Right lobe of liver (tissue), 6 donors: ENCODE measurements at regions not wholly inside any gene's neighbourhood (a gene's known extent, or its start where the extent isn't known, plus 50 kb on each side); places are given as distances from the start of the nearest gene placed in this dataset.

Experiments used
- ATAC-seq, 4 donors: fragments of 200-7000 bp; cut with Tn5 transposase; one replicate each; pipeline ENCODE4 v1.9.1; 2020; ENCODE audit warnings: mild to moderate bottlenecking in 4 of 4, moderate library complexity in 4 of 4
- DNase-seq, 3 donors: peaks; one replicate each; pipeline ENCODE4 v3.0.0-alpha.2; 2020
- H3K27ac ChIP-seq, 3 donors: fragments of 200-600 bp; one replicate each; pipeline ENCODE4 v1.8.0; 2022
- H3K27me3 ChIP-seq, 2 donors: fragments of 200-600 bp; one replicate each; pipeline ENCODE4 v1.8.0; 2022
- H3K36me3 ChIP-seq, 4 donors: fragments of 200-600 bp; sonication (generic) in 1 of 4; one replicate each; pipeline versions ENCODE4 v1.5.1 to v1.8.0; 2017 to 2022; ENCODE audit warnings: control low read depth in 1 of 4
- H3K4me1 ChIP-seq, 4 donors: fragments of 200-600 bp; sonication (generic) in 1 of 4; one replicate each; pipeline versions ENCODE4 v1.5.1 to v1.8.0; 2017 to 2022; ENCODE audit warnings: control low read depth in 1 of 4
- H3K4me3 ChIP-seq, 3 donors: fragments of 200-600 bp; one replicate each; pipeline ENCODE4 v1.8.0; 2022
- H3K9me3 ChIP-seq, 4 donors: fragments of 200-600 bp; sonication (generic) in 1 of 4; one replicate each; pipeline versions ENCODE4 v1.5.1 to v1.8.0; 2017 to 2022; ENCODE audit warnings: control low read depth in 1 of 4
- POLR2A ChIP-seq: fragments of 450-650 bp; IDR thresholded peaks from one replicate; pipeline ENCODE4 v1.6.1; 2017; ENCODE audit warnings: antibody characterized with exemption, mild to moderate bottlenecking
- WGBS: methylation state at CpG from one replicate; pipeline ENCODE4 v1.1.6; 2018; ENCODE audit warnings: low coverage, low lambda C conversion rate; ENCODE audit not compliant: insufficient coverage; ENCODE audit errors: missing lambda C conversion rate; 5-methylcytosine and 5-hydroxymethylcytosine counted together
- intact Hi-C, 2 donors: fragments of 100-400 bp; cut with DNase I; formaldehyde crosslinking; loops; one replicate each; pipeline versions ENCODE4 v1.11.2 to v1.14.1; 2022
- TF ChIP-seq, protein P1 (sequence below), 4 donors: fragments of 200-600 bp in 3 of 4; fragments of 450-650 bp in 1 of 4; IDR thresholded peaks; one replicate each; pipeline versions ENCODE4 v1.5.1 to v1.8.0; 2016 to 2022; ENCODE audit warnings: antibody characterized with exemption in 4 of 4, mild to moderate bottlenecking in 2 of 4
- donor health status: DM: no; HTN: yes; CAD: no.
- donor health status: DM: no; HTN: no; CAD: no.
- donor health status: DM: no; HTN: no; CAD: no.
- donor health status: DM: no; HTN: yes; CAD: no.
- donor health status: DM: no; HTN: yes; CAD: no.

- TF ChIP-seq, protein P1, sequence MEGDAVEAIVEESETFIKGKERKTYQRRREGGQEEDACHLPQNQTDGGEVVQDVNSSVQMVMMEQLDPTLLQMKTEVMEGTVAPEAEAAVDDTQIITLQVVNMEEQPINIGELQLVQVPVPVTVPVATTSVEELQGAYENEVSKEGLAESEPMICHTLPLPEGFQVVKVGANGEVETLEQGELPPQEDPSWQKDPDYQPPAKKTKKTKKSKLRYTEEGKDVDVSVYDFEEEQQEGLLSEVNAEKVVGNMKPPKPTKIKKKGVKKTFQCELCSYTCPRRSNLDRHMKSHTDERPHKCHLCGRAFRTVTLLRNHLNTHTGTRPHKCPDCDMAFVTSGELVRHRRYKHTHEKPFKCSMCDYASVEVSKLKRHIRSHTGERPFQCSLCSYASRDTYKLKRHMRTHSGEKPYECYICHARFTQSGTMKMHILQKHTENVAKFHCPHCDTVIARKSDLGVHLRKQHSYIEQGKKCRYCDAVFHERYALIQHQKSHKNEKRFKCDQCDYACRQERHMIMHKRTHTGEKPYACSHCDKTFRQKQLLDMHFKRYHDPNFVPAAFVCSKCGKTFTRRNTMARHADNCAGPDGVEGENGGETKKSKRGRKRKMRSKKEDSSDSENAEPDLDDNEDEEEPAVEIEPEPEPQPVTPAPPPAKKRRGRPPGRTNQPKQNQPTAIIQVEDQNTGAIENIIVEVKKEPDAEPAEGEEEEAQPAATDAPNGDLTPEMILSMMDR (IDR thresholded peaks at IDR 0.05) = no peak
- no peak for TF ChIP-seq POLR2A
- DNase-seq (no peak), ATAC-seq (no peak)
- Histone ChIP-seq H3K4me1 (peaks cover 0 to 6% (median 0%) of the 10 kb centered on the region in 4 donors), H3K4me3 (no peak overlapping the region), H3K9me3 (no peaks in the 10 kb centered on the region), H3K36me3 (no peaks in the 10 kb centered on the region), H3K27ac (no peak overlapping the region), H3K27me3 (peaks cover 8 to 27% of the 10 kb centered on the region in 2 donors)
- intact Hi-C loops = no loop called here
- WGBS = 13% methylated on average over 18 of the region's 18 CpGs
These were observed 196.9 kb upstream of the ZNF184 start for GRCh38 chr6:27669624-27670301.

- Histone ChIP-seq H3K27ac (no peak overlapping the region), H3K4me1 (peaks cover 0 to 6% (median 0%) of the 10 kb centered on the region in 4 donors), H3K36me3 (no peaks in the 10 kb centered on the region), H3K4me3 (no peak overlapping the region), H3K9me3 (no peaks in the 10 kb centered on the region), H3K27me3 (peaks cover 8 to 27% of the 10 kb centered on the region in 2 donors)
- no peak for TF ChIP-seq POLR2A
- TF ChIP-seq, protein P1 (IDR thresholded peaks at IDR 0.05) = no peak
- DNase-seq (no peak), ATAC-seq (no peak)
- 11% methylated on average over 11 of the region's 11 CpGs for WGBS
- intact Hi-C loops = no loop called here
These were observed 196.4 kb upstream of the ZNF184 start for GRCh38 chr6:27669295-27669623.

- H3K27me3 ChIP-seq = peaks cover 8 to 27% of the 10 kb centered on the region in 2 donors
- 7% methylated on average over 35 of the region's 36 CpGs for WGBS
These were observed 195.8 kb upstream of the ZNF184 start for GRCh38 chr6:27668442-27669294.

DNA sequence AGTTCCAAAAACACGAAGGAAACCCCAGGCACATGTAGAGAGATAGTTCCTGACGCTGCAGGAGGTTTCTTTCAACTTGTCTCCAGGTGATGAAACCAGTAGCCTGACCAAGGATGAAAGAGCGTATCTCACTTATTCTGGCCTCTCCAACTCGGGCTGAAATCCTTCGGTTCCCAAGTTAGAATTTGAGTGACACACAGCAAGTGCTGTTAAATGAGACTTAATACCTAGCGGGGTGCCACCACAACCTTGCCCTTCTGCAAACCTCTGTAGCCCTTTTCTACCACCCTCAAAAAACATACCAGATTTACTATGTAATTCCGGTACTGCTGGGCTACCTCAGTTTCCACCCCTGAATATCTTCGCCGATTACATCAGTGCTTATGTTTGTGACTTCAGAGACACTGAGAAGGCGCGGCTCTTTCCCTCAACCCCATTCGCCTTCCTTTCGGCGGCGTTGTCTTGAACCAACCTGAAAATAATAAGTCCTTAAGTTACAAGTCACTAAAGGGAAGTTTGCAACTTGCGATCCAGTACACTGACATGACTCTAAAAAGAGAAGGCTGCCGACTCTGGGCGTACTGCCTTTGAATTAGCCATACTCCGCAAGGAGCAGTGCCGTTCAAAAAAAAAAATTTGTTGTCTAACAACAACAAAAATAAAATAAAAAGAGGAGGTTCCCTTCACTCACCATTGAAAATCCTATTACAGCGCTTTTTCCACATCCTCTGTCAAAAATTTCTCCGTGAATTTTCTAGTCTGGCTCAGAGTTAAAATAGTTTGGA is 194.9 kb upstream of the ZNF184 start:
- intact Hi-C loops = no loop called here
- Histone ChIP-seq H3K27ac (no peak overlapping the region), H3K27me3 (peaks cover 8 to 27% of the 10 kb centered on the region in 2 donors), H3K9me3 (no peaks in the 10 kb centered on the region), H3K4me3 (no peak overlapping the region), H3K36me3 (no peaks in the 10 kb centered on the region), H3K4me1 (peaks cover 0 to 6% (median 0%) of the 10 kb centered on the region in 4 donors)
- WGBS = 3% methylated on average over 22 of the region's 22 CpGs
- DNase-seq (no peak), ATAC-seq (no peak)
- TF ChIP-seq POLR2A = no peak
- TF ChIP-seq, protein P1 (IDR thresholded peaks at IDR 0.05) = no peak

More at GRCh38 chr6:27668442-27669294, 195.8 kb upstream of the ZNF184 start:
- intact Hi-C loops = no loop called here
- ATAC-seq = peak in 1 of 4 donors; percentile 24
- no peak for TF ChIP-seq POLR2A
- TF ChIP-seq, protein P1 (IDR thresholded peaks at IDR 0.05) = no peak
- no peaks in the 10 kb centered on the region for H3K9me3 ChIP-seq
- H3K27ac ChIP-seq = no peak overlapping the region
- no peaks in the 10 kb centered on the region for H3K36me3 ChIP-seq
- no peak for DNase-seq
- peaks cover 0 to 6% (median 0%) of the 10 kb centered on the region in 4 donors for H3K4me1 ChIP-seq
- H3K4me3 ChIP-seq = no peak overlapping the region
